GM19238 (cell line): ENCODE measurements at regions not wholly inside any gene's neighbourhood (a gene's known extent, or its start where the extent isn't known, plus 50 kb on each side); places are given as distances from the start of the nearest gene placed in this dataset.

ENCODE experiments used
- DNase-seq: peaks from one replicate; pipeline ENCODE4 v3.0.0; 2011; ENCODE audit warnings: low spot score; ENCODE audit not compliant: insufficient read length

- no peak for DNase-seq
Observed at GRCh38 chr12:127362121-127362520, 904.8 kb upstream of the TMEM132C start.

DNA sequence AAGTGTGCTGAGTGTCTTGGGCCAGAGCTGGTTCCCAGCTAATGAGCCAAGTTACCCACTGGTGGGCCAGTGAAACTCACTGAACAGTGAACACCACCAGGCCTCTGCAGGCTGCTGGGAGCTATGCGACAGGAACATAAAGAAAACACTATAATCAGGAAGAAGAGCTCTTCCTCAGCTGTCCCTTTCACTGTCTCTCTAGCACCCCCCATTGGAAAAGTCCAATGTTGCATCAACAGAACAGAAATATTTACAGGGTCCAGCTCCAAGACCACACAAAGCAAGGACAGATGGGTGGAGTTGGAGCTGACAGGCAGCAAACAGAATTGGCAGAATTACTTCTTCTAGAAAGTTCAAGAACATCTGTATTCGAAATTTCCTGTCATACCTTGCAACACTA is 903.6 kb upstream of the TMEM132C start:
- DNase-seq, result no peak

GRCh38 chr12:127373559-127373958 is 893.4 kb upstream of the TMEM132C start:
- DNase-seq, result no peak

DNA sequence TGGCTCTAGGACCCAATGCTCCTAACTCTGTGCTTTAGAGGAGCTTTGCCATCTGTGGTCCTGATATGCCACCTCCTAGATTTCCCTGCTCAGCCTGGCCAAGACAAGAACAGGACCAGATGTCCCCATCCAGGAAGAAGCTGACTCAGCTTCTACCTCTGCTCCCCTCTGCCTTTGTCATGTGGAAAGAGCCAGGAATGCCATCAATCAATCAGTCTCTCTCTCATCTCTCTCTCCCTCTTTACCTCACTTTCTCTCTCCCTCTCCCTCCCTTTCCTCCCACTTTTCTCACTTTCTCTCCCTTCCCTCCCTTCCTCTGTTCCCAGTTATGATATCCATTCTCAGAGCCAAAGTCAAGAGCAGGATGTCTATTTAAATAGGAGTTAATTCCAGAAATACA is 892.5 kb upstream of the TMEM132C start:
- no peak for DNase-seq

DNA sequence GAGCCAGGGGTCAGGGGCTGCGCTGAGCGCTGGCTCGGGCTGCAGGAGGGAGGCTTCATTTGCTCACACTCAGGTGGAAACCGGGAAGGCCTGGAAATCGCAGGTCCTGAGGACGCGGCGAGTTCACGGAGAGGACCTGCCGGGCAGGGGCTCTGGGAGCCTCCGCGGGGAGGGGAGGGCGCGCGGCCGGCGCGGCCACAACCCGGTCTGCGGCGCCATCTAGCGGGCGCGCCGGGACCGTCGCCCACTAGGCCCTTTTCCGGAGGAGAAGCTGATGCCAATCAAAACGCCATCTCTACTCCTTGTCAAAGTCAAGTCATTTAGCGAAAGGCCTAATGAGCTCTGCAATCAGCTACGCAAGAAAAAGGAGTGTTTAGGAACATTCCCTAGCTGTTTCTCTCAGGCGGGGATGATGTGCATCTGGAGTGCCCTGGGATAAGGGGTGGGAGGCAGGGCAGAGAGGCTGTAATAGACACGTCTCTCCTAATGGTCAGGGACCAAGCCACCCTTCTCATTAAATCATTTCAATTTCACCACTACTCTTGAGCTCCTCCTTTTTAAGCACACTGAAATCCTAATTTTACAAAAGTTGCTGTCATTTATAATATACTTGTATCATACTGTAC is 885.8 kb upstream of the TMEM132C start:
- DNase-seq, result peak; percentile 39

- no peak for DNase-seq
Observed at GRCh38 chr12:127381681-127382080, 885.3 kb upstream of the TMEM132C start.

GRCh38 chr12:127383281-127383680 is 883.7 kb upstream of the TMEM132C start:
- DNase-seq, result no peak

DNA sequence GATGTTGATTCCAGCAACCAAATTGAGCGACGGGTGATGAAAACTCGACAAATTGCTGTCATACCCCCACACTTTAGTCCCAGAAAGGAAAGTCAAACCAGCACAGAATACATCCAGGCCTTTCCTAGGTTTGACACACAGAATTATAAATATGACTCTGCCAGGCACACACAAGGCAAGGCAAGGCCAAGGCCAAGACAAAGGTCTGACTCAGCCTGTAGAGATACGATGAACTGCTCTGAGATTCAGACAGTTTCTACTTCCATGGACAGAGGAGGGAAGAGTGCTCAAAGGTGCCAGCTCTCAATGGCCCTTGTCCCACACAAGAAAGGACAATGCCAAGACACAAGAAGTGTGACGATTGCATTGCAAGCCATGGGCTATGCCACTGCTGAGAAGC is 880.2 kb upstream of the TMEM132C start:
- DNase-seq, result no peak

GRCh38 chr12:127388985-127389384 is 878.0 kb upstream of the TMEM132C start:
- DNase-seq, result no peak

DNA sequence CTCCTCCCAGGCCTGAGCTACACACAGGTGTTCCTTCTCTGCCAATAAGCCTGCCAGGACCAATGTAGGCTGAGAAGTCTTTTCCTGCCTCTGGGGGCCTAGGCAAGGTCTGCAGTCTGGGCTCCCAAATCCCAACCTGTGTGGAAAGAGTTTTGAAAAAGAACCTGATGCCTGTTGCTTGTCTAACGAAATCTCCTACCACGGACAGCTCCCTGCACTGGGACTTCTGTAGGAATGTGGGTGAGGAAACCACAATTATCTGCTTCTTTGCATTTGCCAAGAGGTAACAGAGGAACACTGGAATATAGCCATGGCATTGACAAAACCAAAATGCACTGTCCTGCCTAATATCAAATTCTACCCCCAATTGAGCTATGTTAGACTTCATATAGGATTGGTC is 877.0 kb upstream of the TMEM132C start:
- no peak for DNase-seq

GRCh38 chr12:127393465-127393864 is 873.5 kb upstream of the TMEM132C start:
- DNase-seq, result no peak

GRCh38 chr12:127393896-127394295 is 873.1 kb upstream of the TMEM132C start:
- no peak for DNase-seq

- no peak for DNase-seq
Observed at GRCh38 chr12:127396734-127397133, 870.2 kb upstream of the TMEM132C start.

GRCh38 chr12:127398016-127398710 is 868.8 kb upstream of the TMEM132C start:
- DNase-seq, result no peak

- DNase-seq, result no peak
Observed at GRCh38 chr12:127399451-127399850, 867.5 kb upstream of the TMEM132C start.

DNA sequence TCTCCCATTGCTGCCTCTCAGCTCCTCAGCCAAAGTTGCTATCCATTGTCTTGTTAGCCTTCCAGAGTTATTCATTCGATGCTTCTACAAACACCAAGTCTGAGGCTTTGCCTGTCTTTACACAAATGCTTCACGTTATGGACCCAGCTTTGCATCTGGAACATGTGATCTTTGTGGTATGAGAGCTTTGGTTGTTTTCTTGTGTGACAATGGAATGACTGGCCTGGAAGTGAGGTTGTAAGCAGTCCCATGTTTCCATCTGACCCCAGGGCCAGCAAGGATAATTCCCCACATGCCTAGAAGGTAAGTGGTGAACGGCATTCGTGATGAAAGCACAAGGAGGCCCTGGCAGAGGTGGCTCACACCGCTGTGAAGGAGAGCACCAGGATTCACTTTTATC is 866.7 kb upstream of the TMEM132C start:
- DNase-seq, result no peak

DNA sequence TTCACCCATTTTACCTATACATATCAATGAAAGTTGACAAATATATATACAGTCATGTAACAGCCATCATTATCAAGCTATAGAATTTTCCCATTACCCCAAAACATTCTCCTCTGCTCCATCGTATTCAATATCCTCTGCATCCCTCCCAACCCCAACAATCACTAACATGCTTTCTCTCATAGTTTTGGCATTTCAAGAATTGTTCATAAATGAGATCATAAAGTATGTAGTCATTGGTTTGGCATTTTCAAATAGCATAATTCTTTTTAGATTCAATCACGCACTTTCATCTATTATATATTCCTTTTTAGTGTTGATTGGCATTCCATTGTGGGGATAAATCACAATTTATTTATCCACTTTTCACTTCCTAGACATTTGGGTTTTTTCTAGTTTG is 866.0 kb upstream of the TMEM132C start:
- DNase-seq, result no peak

GRCh38 chr12:127401536-127401935 is 865.4 kb upstream of the TMEM132C start:
- DNase-seq, result no peak

- no peak for DNase-seq
Observed at GRCh38 chr12:127411166-127411915, 855.6 kb upstream of the TMEM132C start.

GRCh38 chr12:127411981-127412380 is 855.0 kb upstream of the TMEM132C start:
- DNase-seq, result no peak

DNA sequence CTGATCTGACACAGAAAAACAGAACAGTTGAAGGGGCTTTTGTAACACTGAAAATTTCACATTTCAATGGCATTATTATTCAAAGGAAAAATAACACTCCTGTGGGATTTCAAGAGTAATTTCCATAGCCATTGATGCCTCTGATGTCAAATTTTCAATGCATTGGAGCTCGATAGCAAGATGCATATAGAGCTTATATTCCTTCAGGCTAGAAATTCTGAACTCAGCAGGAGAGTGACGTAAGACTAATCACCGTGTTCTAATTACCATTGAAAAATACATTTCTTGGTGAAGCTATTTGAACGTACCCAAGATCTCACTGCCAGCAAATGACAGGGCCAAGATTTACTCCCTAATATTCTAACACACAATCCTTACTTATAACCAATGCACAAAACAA is 854.1 kb upstream of the TMEM132C start:
- no peak for DNase-seq

DNA sequence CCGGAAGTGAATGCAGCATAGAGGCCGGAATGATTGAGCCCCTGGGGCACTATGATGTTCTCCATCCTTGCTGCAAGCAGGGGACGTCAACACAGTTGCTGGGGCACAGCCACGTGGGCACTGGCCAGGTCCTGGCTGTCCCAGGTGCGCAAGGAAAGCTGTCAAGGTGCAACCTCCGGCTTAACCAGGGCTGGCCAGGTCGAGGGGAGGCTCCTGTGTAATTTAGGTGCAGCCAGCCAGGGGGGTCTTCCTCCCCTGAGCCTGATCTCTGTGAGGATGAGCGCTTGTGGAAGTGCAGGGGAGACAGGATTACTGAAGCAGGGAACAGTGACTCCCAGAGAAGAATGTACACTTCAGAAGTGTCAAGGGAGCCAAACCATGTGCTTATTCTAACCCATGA is 852.8 kb upstream of the TMEM132C start:
- DNase-seq, result no peak

- DNase-seq, result no peak
Observed at GRCh38 chr12:127414636-127415035, 852.3 kb upstream of the TMEM132C start.
